HG03378 (cell line): ENCODE measurements at regions not wholly inside any gene's neighbourhood (a gene's known extent, or its start where the extent isn't known, plus 50 kb on each side); places are given as distances from the start of the nearest gene placed in this dataset.
"Not testable (repeated sequence)": the region's sequence is repeated elsewhere in the genome, so short reads cannot be mapped to it uniquely, and the experiment has no call there.

Experiments
- ATAC-seq: cut with Tn5 transposase; IDR thresholded peaks from one replicate; pipeline ENCODE4 v1.9.1; 2021; ENCODE audit warnings: mild to moderate bottlenecking, moderate library complexity; ENCODE audit not compliant: unreplicated experiment

DNA sequence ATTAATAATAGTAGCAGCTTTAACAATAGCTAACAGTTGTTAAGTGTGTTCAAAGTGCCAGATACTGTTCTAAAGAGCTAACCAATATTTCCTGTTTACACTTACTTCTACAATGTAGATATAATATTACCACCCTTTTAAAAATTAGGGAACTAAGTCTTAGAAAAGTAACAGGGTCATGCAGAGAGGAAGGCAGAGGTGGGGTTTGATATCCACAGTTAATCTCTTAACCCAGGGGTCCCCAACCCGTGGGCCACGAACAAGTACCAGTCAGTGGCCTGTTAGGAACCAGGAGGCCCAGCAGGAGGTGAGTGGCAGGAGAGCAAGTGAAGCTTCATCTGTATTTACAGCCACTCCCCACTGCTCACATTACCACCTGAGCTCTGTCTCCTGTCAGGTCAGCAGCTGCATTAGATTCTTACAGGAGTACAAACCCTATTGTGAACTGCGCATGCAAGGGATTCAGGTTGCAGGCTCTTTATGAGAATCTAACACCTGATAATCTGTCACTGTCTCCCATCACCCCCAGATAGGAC is 89.1 kb downstream of the ACTL7B start:
- ATAC-seq, result no peak

- no peak for ATAC-seq
Observed at GRCh38 chr9:108765265-108765664, 90.5 kb downstream of the ACTL7B start.

DNA sequence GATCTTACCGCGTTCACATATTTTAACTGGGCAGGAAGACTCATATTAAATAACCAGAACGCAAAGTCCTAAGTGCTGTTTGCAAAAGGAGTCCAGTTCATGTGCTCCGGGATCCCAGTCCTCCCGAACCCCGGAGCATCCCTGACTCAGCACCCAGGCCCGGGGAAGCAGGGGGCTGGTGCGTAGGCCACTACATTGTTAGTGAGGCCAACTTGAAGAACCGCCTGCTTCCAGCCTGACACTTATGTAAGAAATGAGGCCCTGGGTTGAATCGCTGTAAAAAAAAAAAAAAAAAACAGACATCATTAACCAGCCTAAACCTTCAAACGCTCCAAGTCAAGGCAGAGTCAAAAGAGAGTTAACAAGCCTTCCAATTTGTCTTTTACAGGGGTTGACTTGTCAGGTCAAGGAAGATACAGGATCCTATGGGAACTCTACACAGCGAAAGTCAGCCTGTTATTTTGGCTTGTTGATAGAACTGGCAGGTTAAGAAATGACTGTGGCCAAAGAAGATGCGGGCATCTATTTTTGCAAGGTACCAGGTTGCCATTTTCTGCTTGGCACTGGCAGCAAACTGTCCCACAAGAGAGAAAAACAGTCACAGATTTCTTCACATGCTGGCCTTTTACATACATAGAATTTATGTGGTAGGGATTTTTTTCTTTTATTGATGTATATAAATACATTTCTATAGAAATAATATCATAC is 93.3 kb downstream of the ACTL7B start:
- no peak for ATAC-seq

DNA sequence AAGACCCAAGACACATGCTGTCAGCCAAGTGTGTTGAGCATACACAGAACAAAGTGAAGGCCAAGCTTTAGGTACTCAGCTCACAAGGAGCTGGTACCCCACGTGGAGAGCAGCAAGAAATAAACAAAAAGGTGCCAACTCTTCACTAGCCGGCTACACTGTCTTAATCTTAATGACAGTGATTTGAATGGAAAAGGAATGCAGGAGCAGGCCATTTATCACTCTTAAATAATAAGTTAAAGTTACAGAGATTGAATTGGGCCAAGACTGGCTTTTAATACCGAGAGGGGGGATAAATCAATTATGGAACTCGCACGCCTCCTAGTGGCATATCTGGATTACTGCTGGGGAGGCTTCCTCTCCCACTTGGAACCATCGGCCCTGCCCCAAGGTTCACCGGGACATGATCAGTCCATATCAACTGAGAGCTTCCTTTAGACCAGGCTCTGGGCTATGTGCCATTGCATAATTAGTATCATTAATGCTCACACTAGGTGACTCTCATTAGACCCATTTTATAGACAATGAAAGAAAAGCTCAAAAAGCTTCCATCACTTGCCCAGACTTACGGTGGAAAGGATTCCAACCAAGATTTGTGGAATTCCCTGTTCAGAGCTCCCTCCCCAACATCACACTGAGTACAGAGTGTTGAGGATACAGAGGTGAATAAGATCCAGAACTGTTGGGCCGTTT is 94.0 kb downstream of the ACTL7B start:
- ATAC-seq, result no peak

GRCh38 chr9:108760841-108761240 is 94.9 kb downstream of the ACTL7B start:
- no peak for ATAC-seq

DNA sequence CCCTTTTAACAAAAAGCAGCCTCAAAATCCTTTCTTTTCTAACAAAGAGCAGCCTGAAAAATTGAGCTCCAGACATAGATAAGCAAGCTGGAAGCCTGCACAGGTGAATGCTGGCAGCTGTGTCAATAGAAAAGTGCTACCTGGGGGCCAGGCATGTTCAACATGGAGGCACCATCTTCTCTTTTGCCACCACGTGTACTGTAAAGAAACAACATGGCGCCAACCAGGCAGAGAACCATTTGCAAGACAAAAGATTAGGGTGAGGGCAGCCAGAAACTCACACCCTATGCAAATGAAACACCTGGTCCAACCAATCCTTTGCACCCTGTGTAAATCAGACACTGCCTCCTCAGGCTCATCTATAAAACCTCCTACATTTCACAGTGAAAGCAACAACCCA is 96.0 kb downstream of the ACTL7B start:
- ATAC-seq, result no peak

DNA sequence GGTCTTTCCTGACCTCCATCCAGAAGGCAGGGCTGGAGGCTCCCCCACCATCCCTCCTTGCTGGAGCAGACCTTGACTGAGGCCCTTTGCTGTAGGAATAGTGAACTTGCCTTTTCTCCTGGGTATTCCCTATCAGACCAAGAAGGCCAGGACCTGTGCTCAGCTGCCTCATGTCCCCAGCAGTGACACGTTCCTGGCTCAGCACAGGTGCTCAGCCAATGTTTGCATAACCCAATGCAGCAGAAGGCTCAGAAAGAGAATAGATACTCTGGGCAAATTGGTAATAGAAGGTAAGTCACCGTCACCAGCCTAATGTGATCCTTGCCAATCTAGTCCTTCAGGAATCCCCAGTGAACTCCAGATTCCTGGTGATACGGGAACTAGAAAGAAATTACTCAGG is 96.4 kb downstream of the ACTL7B start:
- ATAC-seq, result no peak

DNA sequence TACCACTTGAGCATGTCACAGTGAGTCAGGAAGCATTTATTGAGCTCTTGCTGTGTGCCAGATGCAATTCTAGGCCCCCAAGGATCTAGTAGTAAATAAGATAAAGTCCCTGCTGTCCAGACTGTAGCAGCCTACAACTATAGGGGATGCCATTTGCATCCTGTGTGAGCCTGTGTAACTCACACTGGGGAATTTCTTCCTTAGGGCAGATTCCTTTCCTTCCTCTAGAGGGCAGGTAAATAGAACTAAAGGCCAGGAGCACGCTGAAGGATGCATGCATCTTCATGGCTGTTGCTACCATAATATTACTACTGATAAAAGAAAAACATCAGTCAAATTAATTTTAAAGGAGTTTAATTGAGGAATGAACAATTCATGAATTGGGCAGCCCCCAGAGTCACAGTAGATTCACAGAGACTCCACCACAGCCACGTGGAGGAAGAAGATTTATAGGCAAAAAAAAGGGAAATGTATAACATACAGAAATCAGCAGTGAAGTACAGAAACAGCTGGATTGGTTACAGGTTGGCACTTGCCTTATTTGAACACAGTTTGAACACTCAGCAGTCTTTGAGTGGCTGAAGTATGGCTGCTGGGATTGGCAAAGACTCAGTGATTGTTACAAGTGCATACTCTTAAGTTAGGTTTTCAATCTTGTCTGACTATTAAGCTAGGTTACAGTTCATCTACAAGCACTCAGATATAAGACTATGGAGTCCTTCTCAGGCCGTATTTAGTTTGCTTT is 98.9 kb downstream of the ACTL7B start:
- no peak for ATAC-seq

DNA sequence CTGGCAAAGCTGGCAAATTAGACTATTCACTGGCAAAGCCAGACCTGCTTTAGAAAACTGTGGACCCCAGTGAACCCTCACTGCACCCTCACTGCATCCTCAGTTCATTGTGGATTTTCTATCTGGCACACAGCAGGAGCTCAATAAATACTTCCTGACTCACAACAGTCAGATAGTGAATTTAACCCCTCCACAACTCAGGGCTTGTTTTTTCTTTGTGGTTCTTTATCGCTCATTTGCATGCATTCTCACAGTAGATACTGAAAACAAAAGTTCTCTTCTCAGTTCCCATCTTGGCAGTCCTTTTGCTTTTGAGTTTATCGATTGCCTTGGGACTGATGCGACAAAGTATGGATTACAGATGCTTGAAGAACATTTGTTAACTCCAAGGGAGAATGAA is 99.8 kb downstream of the ACTL7B start:
- no peak for ATAC-seq

DNA sequence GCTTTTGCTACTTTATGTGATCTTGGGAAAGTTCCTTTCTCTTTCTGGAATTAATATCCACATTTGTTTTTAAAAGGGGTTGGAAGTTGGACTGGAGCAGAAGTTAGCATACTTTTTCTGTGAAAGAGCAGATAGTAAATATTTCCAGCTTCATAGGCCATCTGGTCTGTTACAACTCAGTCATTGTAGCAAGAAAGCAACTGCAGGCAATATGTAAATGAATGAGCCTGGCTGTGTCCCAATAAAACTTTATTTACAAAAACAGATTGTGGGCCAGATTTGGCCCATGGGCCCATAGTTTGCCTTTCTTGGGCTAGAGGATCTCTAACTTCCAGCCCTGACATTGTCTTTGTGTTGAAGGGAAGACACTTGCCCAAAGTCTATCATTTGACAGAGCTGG is 104.4 kb downstream of the ACTL7B start:
- ATAC-seq, result no peak

DNA sequence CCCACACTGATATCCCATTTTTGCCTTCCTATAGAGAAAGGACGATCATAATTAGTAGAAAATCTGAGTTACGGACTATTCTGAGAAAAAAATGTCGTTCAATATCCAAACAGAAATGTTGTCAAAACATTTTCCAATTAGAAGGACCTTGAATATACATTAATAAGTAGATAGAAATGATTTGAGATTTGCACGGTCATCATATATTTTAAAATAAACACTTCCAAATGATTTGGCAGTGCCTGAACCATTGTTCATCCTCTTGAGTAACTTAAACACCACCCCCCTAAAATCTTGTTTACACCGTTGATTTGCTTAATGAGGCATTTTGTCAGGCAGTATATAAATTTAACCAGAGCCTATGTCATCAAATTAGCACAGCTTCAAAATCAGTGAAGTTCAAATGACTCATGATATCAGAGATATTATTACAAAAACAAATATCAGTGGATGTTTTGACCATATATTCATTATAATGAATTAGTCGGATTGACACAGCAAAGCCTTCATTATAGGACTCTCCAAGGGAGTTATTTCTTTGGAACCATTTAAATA is 105.0 kb downstream of the ACTL7B start:
- ATAC-seq, result no peak

DNA sequence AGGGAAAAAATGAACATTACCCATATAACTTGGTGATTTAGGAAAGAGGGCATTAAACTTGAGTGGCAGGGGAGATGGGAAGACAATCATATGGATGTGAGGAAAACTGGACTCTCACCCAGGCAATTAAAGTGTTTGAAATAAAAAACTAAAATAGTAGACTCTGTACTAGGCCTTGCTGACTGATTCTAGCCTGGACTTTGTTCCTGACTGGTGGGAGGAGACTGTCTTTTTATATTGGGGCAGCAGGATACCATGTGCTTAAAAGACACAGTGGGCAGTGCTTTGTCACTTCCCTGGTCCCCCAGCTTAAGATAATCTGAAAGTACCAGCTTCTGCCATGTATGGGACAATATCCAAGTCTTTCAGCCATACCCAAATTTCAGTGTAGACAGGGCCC is 107.0 kb downstream of the ACTL7B start:
- ATAC-seq, result no peak

GRCh38 chr9:108746864-108747263 is 108.9 kb downstream of the ACTL7B start:
- no peak for ATAC-seq

- no peak for ATAC-seq
Observed at GRCh38 chr9:108746001-108746400, 109.8 kb downstream of the ACTL7B start.

- no peak for ATAC-seq
Observed at GRCh38 chr9:108744641-108745040, 111.1 kb downstream of the ACTL7B start.

- no peak for ATAC-seq
Observed at GRCh38 chr9:108743901-108744371, 111.8 kb downstream of the ACTL7B start.

GRCh38 chr9:108743416-108743815 is 112.4 kb downstream of the ACTL7B start:
- ATAC-seq, result no peak

- no peak for ATAC-seq
Observed at GRCh38 chr9:108742191-108742590, 113.6 kb downstream of the ACTL7B start.

- not testable (repeated sequence) for ATAC-seq
Observed at GRCh38 chr9:108731292-108731691, 124.5 kb downstream of the ACTL7B start.

DNA sequence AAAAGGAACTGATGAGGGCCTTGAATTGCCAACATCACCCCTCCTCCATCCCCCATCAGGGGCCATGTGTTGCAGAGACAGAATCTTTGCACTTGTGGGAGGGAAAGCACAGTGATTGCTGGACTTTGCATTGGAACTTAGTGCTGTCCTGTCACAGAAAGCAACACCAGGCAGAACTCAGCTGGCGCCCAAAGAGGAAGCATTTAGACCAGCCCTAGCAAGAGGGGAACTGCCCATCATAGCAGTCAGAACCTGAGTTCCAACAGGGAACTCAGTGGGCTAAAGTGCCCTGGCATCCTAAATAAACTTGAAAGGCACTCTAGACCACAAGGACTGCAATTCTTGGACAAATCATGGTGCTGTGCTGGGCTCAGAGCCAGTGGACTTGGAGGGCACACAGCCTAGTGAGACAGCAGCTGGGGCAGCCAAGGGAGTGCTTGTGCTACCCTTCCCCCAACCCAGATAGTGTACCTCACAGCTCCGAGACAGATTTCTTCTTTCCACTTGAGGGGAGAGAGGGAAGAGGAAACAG is 128.1 kb downstream of the ACTL7B start:
- ATAC-seq, result no peak

DNA sequence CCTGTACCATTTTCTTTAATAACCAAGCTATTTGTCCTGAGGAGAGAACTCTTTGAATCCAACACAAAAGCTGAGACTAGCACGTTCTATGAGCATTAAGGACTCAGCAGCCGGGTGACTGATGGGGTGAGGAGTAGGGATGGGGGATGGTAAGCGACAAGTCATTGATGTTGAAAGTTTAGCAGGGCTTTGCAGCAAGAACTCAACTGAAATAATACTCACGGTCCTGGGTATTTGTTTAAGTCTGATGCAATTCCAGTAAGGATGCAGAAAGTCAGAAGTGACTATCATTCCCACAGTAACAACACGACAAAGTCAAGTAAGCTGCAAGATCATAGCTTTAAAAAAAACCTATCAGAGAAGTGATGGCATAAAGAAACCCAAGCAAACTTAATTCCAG is 131.1 kb downstream of the ACTL7B start:
- ATAC-seq, result no peak
